ENCODE measurements at regions not wholly inside any gene's neighbourhood (a gene's known extent, or its start where the extent isn't known, plus 50 kb on each side); places are given as distances from the start of the nearest gene placed in this dataset.

DNA sequence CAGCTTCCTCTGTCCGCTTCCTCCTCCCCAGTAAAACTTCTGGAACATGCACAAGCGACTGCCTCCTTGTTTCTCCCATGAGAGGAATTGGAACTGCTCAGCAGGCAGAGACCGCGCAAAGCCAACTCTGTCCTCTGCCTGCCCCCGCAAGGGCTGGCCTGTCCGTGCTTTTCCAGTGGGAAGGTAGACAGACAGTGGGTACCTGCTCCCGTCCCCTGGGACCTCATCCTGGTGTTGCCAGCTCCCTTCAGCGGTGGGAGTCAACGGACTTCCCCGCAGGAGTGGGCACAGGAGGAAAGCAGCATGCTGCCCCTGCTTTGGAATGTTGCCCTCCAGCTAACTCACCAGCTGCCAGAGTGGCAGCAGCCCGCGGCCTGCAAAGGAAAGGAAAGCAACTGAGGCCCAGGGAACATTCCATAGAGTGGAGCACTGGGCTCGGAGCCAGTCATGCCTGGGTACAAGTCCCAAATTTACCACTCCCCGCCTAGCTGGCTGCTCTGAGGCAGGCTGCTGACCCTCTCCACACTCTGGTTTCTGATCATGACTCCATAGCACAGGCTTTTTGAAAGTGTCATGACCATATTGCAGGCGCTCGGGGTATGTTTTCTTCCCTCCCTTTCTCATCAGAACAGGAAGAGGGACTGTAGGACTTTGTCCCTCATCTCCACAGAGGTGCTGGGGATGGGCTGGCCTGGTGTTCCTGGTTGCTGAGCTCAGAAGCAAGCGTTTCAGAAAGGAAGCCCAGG, 89.2 kb upstream of the CLMN start:
- no peak for TF ChIP-seq POLR2A (IDR thresholded peaks at IDR 0.05)
- TF ChIP-seq, protein P1, sequence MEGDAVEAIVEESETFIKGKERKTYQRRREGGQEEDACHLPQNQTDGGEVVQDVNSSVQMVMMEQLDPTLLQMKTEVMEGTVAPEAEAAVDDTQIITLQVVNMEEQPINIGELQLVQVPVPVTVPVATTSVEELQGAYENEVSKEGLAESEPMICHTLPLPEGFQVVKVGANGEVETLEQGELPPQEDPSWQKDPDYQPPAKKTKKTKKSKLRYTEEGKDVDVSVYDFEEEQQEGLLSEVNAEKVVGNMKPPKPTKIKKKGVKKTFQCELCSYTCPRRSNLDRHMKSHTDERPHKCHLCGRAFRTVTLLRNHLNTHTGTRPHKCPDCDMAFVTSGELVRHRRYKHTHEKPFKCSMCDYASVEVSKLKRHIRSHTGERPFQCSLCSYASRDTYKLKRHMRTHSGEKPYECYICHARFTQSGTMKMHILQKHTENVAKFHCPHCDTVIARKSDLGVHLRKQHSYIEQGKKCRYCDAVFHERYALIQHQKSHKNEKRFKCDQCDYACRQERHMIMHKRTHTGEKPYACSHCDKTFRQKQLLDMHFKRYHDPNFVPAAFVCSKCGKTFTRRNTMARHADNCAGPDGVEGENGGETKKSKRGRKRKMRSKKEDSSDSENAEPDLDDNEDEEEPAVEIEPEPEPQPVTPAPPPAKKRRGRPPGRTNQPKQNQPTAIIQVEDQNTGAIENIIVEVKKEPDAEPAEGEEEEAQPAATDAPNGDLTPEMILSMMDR (IDR thresholded peaks at IDR 0.05): no peak
